Heart right ventricle (tissue), 16 donors: ENCODE measurements at regions not wholly inside any gene's neighbourhood (a gene's known extent, or its start where the extent isn't known, plus 50 kb on each side); places are given as distances from the start of the nearest gene placed in this dataset.

Source experiments
- ATAC-seq, 8 donors: fragments of 200-7000 bp; cut with Tn5 transposase; one replicate each; pipeline ENCODE4 v1.9.1; 2020; ENCODE audit warnings: mild to moderate bottlenecking in 8 of 8, moderate library complexity in 8 of 8, moderate number of reproducible peaks in 1 of 8
- DNase-seq, 2 donors: peaks; one replicate each; pipeline ENCODE4 v3.0.0-alpha.2; 2020
- H3K27ac ChIP-seq, 10 donors: fragments of 200-600 bp; sonication (generic) in 2 of 10; one replicate each; pipeline versions ENCODE4 v1.5.0 to v1.8.0; 2020 to 2022; ENCODE audit warnings: mild to moderate bottlenecking in 3 of 10
- H3K27me3 ChIP-seq, 7 donors: fragments of 200-600 bp; one replicate each; pipeline ENCODE4 v1.8.0; 2021 to 2022; ENCODE audit warnings: mild to moderate bottlenecking in 2 of 7
- H3K36me3 ChIP-seq, 9 donors: fragments of 200-600 bp; sonication (generic) in 1 of 9; one replicate each; pipeline versions ENCODE4 v1.5.0 to v1.8.0; 2020 to 2022; ENCODE audit warnings: mild to moderate bottlenecking in 2 of 9
- H3K4me1 ChIP-seq, 9 donors: fragments of 200-600 bp; sonication (generic) in 1 of 9; one replicate each; pipeline versions ENCODE4 v1.5.0 to v1.8.0; 2020 to 2022; ENCODE audit warnings: mild to moderate bottlenecking in 4 of 9
- H3K4me3 ChIP-seq, 10 donors: fragments of 200-600 bp; sonication (generic) in 2 of 10; one replicate each; pipeline versions ENCODE4 v1.5.0 to v1.8.0; 2020 to 2022; ENCODE audit warnings: mild to moderate bottlenecking in 7 of 10, moderate library complexity in 2 of 10
- H3K9me3 ChIP-seq, 11 donors: fragments of 200-600 bp in 10 of 11; sonication (generic) in 2 of 11; one replicate each; pipeline versions ENCODE4 v1.5.0 to v1.8.0; 2013 to 2022; ENCODE audit warnings: mild to moderate bottlenecking in 2 of 11, control low read depth in 1 of 11, moderate library complexity in 1 of 11
- WGBS, 2 donors: extraction: QIAGEN DNeasy Blood & Tissue Kit; methylation state at CpG; one replicate each; pipeline ENCODE4 v1.1.7; 2013; ENCODE audit warnings: inconsistent platforms in 1 of 2; 5-methylcytosine and 5-hydroxymethylcytosine counted together
- intact Hi-C, 10 donors: fragments of 100-400 bp; cut with DNase I; formaldehyde crosslinking; loops; one replicate each; pipeline versions ENCODE4 v1.11.1 to v1.14.2; 2022
- TF ChIP-seq, protein P1 (sequence below), 9 donors: fragments of 200-600 bp; sonication (generic) in 2 of 9; IDR thresholded peaks; one replicate each; pipeline versions ENCODE4 v1.5.0 to v1.8.0; 2021 to 2022; ENCODE audit warnings: antibody characterized with exemption in 9 of 9, mild to moderate bottlenecking in 5 of 9, moderate library complexity in 1 of 9
- donor health status: Arrhythmogenic right ventricular cardiomyopathy.
- donor health status: ischemic (EF 13 %, LVEDD 7.1; RV severe dilation, severe dysfunction).
- donor health status: healthy with polysubstance abuse.
- donor health status: DM: no; HTN: yes; CAD: no.
- donor health status: DM: no; HTN: no; CAD: no.
- donor health status: ischemic (EF 25% LVEDD 6.9; RV normal size, moderate dysfunction).
- donor health status: ischemic (EF 25% LVEDD 5.7; RV mildly dilated, moderate dysfunction).
- donor health status: healthy.
- donor health status: DM: yes; HTN: yes; CAD: no.
- donor health status: Ischemic cardiomyopathy.
- donor health status: ischemic (EF 35%, LVEDD 5.7; RV mildly dilated, moderate dysfunction).
- donor health status: nonischemic (EF 11% LVEDD 7.7; RV severe dilation, severe dysfunction).
- donor health status: DM: yes; HTN: yes; CAD: no.
- donor health status: PGD.
- donor health status: ischemic (EF 29% LVEDD 5.4; RV normal size, mild dysfunction).
- donor health status: nonischemic (EF 23%, LVEDD 6.1; RV moderate dilation, normal function).

DNA sequence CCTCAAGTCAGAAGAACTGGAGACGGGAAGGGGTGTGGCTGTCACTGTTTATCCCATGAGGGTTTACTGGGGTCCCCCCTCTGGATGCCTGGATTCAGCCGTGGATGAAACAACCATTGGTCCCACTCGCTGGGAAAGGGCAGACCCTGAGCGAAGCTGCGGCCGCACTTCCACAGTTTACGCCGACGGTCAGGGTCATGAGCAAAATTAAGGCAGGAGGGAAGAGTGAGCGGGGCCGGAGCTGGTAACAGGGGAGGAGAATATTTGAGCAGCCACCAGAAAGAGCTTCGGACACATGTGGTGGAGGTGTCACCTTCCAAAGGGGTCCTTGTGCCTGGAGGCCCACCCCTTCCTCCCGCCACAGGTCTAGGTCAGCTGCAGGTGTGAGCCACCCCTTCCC, 344.9 kb downstream of the BRD1 start:
- H3K36me3 ChIP-seq = no peaks in the 10 kb centered on the region
- no peak for DNase-seq
- peaks cover 0 to 8% (median 0%) of the 10 kb centered on the region in 11 donors for H3K9me3 ChIP-seq
- no peak overlapping the region for H3K27ac ChIP-seq
- H3K27me3 ChIP-seq = peaks cover 0 to 40% (median 35%) of the 10 kb centered on the region in 7 donors
- intact Hi-C loops = no loop called here
- ATAC-seq = no peak
- no peak overlapping the region for H3K4me3 ChIP-seq
- peaks cover 0 to 11% (median 3%) of the 10 kb centered on the region in 9 donors for H3K4me1 ChIP-seq
- TF ChIP-seq, protein P1, sequence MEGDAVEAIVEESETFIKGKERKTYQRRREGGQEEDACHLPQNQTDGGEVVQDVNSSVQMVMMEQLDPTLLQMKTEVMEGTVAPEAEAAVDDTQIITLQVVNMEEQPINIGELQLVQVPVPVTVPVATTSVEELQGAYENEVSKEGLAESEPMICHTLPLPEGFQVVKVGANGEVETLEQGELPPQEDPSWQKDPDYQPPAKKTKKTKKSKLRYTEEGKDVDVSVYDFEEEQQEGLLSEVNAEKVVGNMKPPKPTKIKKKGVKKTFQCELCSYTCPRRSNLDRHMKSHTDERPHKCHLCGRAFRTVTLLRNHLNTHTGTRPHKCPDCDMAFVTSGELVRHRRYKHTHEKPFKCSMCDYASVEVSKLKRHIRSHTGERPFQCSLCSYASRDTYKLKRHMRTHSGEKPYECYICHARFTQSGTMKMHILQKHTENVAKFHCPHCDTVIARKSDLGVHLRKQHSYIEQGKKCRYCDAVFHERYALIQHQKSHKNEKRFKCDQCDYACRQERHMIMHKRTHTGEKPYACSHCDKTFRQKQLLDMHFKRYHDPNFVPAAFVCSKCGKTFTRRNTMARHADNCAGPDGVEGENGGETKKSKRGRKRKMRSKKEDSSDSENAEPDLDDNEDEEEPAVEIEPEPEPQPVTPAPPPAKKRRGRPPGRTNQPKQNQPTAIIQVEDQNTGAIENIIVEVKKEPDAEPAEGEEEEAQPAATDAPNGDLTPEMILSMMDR (IDR thresholded peaks at IDR 0.05) = no peak
- WGBS, 2 donors = 82% methylated on average over 13 of the region's 13 CpGs

DNA sequence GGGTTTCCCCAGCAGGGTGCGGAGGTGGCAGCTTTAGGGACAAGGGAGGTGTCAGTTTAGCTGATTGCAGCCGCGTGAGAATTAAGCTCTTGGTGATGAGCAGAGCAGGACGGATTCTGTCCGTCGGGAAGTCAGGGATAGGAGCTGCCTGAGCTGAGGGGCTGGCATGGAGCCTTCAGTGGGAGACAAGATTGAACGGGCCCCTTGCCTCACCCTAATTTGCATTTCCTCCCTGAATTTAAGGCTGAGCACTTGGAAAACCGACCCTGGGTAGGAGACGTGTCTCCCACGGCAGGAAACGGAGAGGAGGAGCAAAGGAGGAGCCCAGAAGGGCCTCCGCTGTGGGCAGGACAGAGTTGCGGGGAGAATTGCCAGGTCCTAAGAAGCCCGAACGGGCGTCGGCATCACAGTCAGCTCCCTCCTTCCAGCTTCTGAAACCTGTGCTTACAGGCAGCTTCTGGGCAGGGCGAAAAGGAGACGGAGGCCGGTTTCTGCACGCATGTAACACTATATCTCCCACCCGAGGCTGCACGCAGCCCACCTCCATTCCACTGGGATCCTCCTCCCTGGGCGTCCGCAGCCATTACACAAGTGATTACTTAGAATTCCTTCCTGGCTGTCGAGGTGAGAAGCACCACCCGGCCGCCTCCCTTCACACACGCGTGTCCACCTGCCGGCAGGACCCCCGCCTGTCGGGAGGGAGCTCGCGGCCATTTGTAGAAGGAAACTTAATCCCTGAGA, 345.8 kb downstream of the BRD1 start:
- Histone ChIP-seq H3K27ac (no peak overlapping the region), H3K27me3 (peaks cover 0 to 40% (median 35%) of the 10 kb centered on the region in 7 donors), H3K9me3 (peaks cover 0 to 8% (median 0%) of the 10 kb centered on the region in 11 donors), H3K4me1 (peaks cover 0 to 11% (median 3%) of the 10 kb centered on the region in 9 donors), H3K36me3 (no peaks in the 10 kb centered on the region), H3K4me3 (peak overlapping the region in 8 of 10 donors; percentile 10 to 29 (median 18))
- intact Hi-C loops = no loop called here
- WGBS, 2 donors = 12 to 17% methylated on average over 35 of the region's 35 CpGs
- TF ChIP-seq, protein P1 (IDR thresholded peaks at IDR 0.05) = no peak
- DNase-seq (no peak), ATAC-seq (no peak)

DNA sequence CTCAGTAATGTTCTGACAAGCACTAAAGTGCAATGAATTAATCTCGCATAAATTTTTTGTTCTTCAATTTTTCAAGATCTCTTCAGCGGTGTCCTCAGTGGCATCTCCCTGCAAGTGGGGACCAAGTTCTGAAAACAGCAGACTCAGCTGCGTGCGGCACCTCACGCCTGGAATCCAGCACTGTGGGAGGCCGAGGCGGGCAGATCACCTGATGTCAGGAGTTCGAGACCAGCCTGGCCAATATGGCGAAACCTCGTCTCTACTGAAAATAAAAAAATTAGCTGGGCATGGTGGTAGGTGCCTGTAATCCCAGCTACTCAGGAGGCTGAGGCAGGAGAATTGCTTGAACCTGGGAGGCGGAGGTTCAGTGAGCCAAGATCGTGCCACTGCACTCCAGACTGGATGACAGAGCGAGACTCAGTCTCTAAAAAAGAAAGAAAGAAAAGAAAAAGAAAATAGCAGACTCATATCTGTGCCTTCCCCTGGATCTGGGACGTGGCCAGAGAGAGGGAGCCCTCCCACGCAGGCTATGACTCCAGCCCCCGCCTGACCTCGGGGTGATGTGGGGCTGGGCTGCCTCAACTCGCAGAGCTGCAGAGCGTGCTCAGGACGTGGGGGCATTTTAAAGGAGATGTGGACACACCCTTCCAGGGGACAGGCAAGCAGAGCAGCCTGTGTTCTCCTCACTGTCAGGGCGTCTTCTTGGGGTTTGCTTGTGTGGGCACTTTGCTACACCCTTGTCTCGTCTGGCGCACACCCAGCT, 346.6 kb downstream of the BRD1 start:
- intact Hi-C loops = no loop called here
- 55 to 63% methylated on average over 23 of the region's 23 CpGs for WGBS, 2 donors
- DNase-seq = no peak
- H3K36me3 ChIP-seq = no peaks in the 10 kb centered on the region
- peaks cover 0 to 40% (median 33%) of the 10 kb centered on the region in 7 donors for H3K27me3 ChIP-seq
- peaks cover 0 to 11% (median 3%) of the 10 kb centered on the region in 9 donors for H3K4me1 ChIP-seq
- no peak for ATAC-seq
- no peak overlapping the region for H3K4me3 ChIP-seq
- peaks cover 0 to 8% (median 0%) of the 10 kb centered on the region in 11 donors for H3K9me3 ChIP-seq
- TF ChIP-seq, protein P1 (IDR thresholded peaks at IDR 0.05) = no peak
- no peak overlapping the region for H3K27ac ChIP-seq

DNA sequence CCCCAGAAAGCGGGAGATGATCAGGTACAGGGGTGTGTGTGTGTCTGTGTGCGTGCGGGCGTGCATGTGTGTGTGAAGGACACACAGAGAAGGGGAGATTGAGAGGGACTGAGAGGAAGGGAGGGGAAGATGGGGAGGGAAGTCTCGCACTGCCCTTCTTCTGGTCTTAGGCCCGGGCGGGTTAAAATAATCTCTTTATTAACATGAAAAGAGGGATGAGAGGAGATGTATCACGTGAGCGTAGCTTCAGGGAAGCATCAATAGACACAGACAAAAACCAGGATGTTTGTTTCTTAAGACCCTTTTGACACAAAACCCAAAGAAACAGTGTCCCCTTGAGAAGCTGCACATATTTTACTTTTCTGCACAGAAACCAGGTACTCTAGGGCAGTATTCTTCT, 347.3 kb downstream of the BRD1 start:
- 64 to 77% methylated on average over 9 of the region's 9 CpGs for WGBS, 2 donors
- peaks cover 0 to 43% (median 28%) of the 10 kb centered on the region in 7 donors for H3K27me3 ChIP-seq
- intact Hi-C loops = no loop called here

More for the DNA sequence above, 347.3 kb downstream of the BRD1 start:
- H3K36me3 ChIP-seq = no peaks in the 10 kb centered on the region
- no peak overlapping the region for H3K4me3 ChIP-seq
- H3K9me3 ChIP-seq = peaks cover 0 to 8% (median 0%) of the 10 kb centered on the region in 11 donors
- TF ChIP-seq, protein P1 (IDR thresholded peaks at IDR 0.05) = no peak
- DNase-seq = no peak
- H3K27ac ChIP-seq = no peak overlapping the region
- peaks cover 0 to 11% (median 3%) of the 10 kb centered on the region in 9 donors for H3K4me1 ChIP-seq
- no peak for ATAC-seq
